B cell (primary cell): ENCODE measurements at regions not wholly inside any gene's neighbourhood (a gene's known extent, or its start where the extent isn't known, plus 50 kb on each side); places are given as distances from the start of the nearest gene placed in this dataset.

Source experiments
- ATAC-seq: fragments of 200-7000 bp; cut with Tn5 transposase; one replicate; pipeline ENCODE4 v1.10.0; 2021; ENCODE audit warnings: low read depth, mild to moderate bottlenecking, moderate number of reproducible peaks, moderate library complexity
- CTCF ChIA-PET: fragments of 350-600 bp; sonication (Branson Sonifier 250); formaldehyde crosslinking; loops from one replicate; lab custom pipeline; 2021; ENCODE audit warnings: antibody characterized with exemption, inconsistent platforms; lab: Charles Lee
- POLR2A ChIA-PET: fragments of 350-600 bp; sonication (Branson Sonifier 250); formaldehyde crosslinking; loops from one replicate; lab custom pipeline; 2021; ENCODE audit warnings: antibody characterized with exemption; lab: Charles Lee
- DNase-seq: peaks from one replicate; pipeline ENCODE4 v3.0.0; 2013
- H2AFZ ChIP-seq: 2 replicates; pipeline ENCODE4 v1.6.1; 2012; ENCODE audit warnings: mild to moderate bottlenecking, low read depth, low read length; ENCODE audit not compliant: insufficient read depth, poor library complexity, severe bottlenecking
- H3K27ac ChIP-seq, 2 donors: 1 replicate in 1 of 2; 2 replicates in 1 of 2; pipeline ENCODE4 v1.5.1; 2012 to 2013; ENCODE audit warnings: low read length in 2 of 2, mild to moderate bottlenecking in 2 of 2, moderate library complexity in 1 of 2
- H3K27me3 ChIP-seq, 4 experiments: fragments of 200-600 bp in 1 of 4; sonication (generic) in 1 of 4; replicated peaks in 1 of 4; 1 replicate in 2 of 4; 2 replicates in 2 of 4; pipeline versions ENCODE4 v1.6.1 to v1.7.0; 2013 to 2016; ENCODE audit warnings: low read length in 3 of 4, mild to moderate bottlenecking in 2 of 4, mixed read lengths in 1 of 4, moderate library complexity in 1 of 4; ENCODE audit not compliant: insufficient read depth in 4 of 4, control insufficient read depth in 3 of 4; ENCODE audit errors: control extremely low read depth in 1 of 4
- H3K36me3 ChIP-seq, 2 experiments: replicated peaks in 1 of 2; 1 replicate in 1 of 2; 2 replicates in 1 of 2; pipeline versions ENCODE4 v1.6.1 to v1.7.1; 2013; ENCODE audit warnings: low read length in 1 of 2; ENCODE audit not compliant: insufficient read depth in 2 of 2, control insufficient read depth in 1 of 2; ENCODE audit errors: control extremely low read depth in 1 of 2, extremely low read depth in 1 of 2
- H3K4me1 ChIP-seq, 2 donors: fragments of 200-600 bp in 1 of 2; sonication (generic) in 1 of 2; 1 replicate in 1 of 2; 2 replicates in 1 of 2; pipeline versions ENCODE4 v1.5.1 to v1.6.1; 2013 to 2017; ENCODE audit warnings: low read length in 2 of 2; ENCODE audit not compliant: control insufficient read depth in 2 of 2, insufficient read depth in 2 of 2
- H3K4me2 ChIP-seq: replicated peaks from 2 replicates; pipeline ENCODE3; 2012; ENCODE audit warnings: mild to moderate bottlenecking, low read depth, low read length; ENCODE audit not compliant: poor library complexity, severe bottlenecking
- H3K4me3 ChIP-seq, 5 experiments: fragments of 200-600 bp in 1 of 5; sonication (generic) in 1 of 5; 1 replicate in 3 of 5; 2 replicates in 2 of 5; pipeline versions ENCODE4 v1.5.1 to v1.7.0; 2011 to 2016; ENCODE audit warnings: low read length in 4 of 5, mild to moderate bottlenecking in 4 of 5, low read depth in 2 of 5, control low read depth in 1 of 5, moderate library complexity in 1 of 5; ENCODE audit not compliant: insufficient read depth in 1 of 5; ENCODE audit errors: control extremely low read depth in 1 of 5, extremely low read depth in 1 of 5
- H3K79me2 ChIP-seq: fragments of 200-600 bp; sonication (generic); one replicate; pipeline ENCODE4 v1.6.0; 2016; ENCODE audit warnings: low read length; ENCODE audit not compliant: control insufficient read depth, insufficient read depth
- H3K9ac ChIP-seq: fragments of 200-600 bp; sonication (generic); 2 replicates; pipeline ENCODE4 v1.6.1; 2017; ENCODE audit warnings: mild to moderate bottlenecking, low read length, moderate library complexity
- H3K9me3 ChIP-seq, 3 donors: one replicate each; pipeline versions ENCODE4 v1.6.1 to v1.7.1; 2013; ENCODE audit warnings: low read length in 2 of 3; ENCODE audit not compliant: control insufficient read depth in 2 of 3, insufficient read depth in 1 of 3; ENCODE audit errors: control extremely low read depth in 1 of 3
- H4K20me1 ChIP-seq: 2 replicates; pipeline ENCODE4 v1.6.0; 2012; ENCODE audit warnings: mild to moderate bottlenecking, low read length; ENCODE audit not compliant: insufficient read depth, control insufficient read depth, poor library complexity, severe bottlenecking
- H3K27ac Mint-ChIP-seq: one replicate; pipeline ENCODE4 v1.8.0; 2021; ENCODE audit warnings: mixed read lengths
- H3K27me3 Mint-ChIP-seq: one replicate; pipeline ENCODE4 v1.8.0; 2021; ENCODE audit warnings: mixed read lengths
- H3K4me1 Mint-ChIP-seq: one replicate; pipeline ENCODE4 v1.8.0; 2021; ENCODE audit warnings: mixed read lengths
- H3K4me3 Mint-ChIP-seq: one replicate; pipeline ENCODE4 v1.8.0; 2021; ENCODE audit warnings: mixed read lengths
- H3K9me3 Mint-ChIP-seq: one replicate; pipeline ENCODE4 v1.8.0; 2022; ENCODE audit warnings: mixed read lengths; ENCODE audit not compliant: insufficient read depth
- CTCF ChIP-seq: fragments of 200-600 bp; IDR thresholded peaks from one replicate; pipeline ENCODE4 v1.8.0; 2022; ENCODE audit warnings: antibody characterized with exemption, mild to moderate bottlenecking
- EZH2 ChIP-seq: IDR thresholded peaks from 2 replicates; pipeline ENCODE4 v1.6.1; 2012; ENCODE audit warnings: borderline replicate concordance, low read depth, mild to moderate bottlenecking, moderate library complexity, low read length; ENCODE audit not compliant: insufficient read depth, poor library complexity, severe bottlenecking
- WGBS: methylation state at CpG from one replicate; pipeline ENCODE4 v1.1.5; 2013; ENCODE audit warnings: missing lambda C conversion rate; ENCODE audit not compliant: insufficient coverage; 5-methylcytosine and 5-hydroxymethylcytosine counted together
- intact Hi-C: fragments of 100-400 bp; cut with micrococcal nuclease; formaldehyde crosslinking; loops from one replicate; pipeline ENCODE4 v1.10.0; 2022

- no peak overlapping the region for H3K4me3 ChIP-seq
- H3K4me1 ChIP-seq = no peaks in the 10 kb centered on the region
- no peaks in the 10 kb centered on the region for H3K79me2 ChIP-seq
- no peak overlapping the region for H3K4me2 ChIP-seq
- ChIA-PET POLR2A (no interaction called here), CTCF (no interaction called here)
- H3K27me3 Mint-ChIP-seq = no peaks in the 10 kb centered on the region
- TF ChIP-seq CTCF = no peak
- TF ChIP-seq EZH2 = no peak
- H3K9me3 Mint-ChIP-seq = peaks cover 3% of the 10 kb centered on the region
- no peaks in the 10 kb centered on the region for H3K36me3 ChIP-seq
- H3K27me3 ChIP-seq = no peaks in the 10 kb centered on the region
- H3K4me3 Mint-ChIP-seq = no peak overlapping the region
- intact Hi-C loops = no loop called here
- no peak overlapping the region for H3K27ac Mint-ChIP-seq
- H3K9me3 ChIP-seq = peaks cover 0 to 24% (median 0%) of the 10 kb centered on the region in 3 donors
- no peak for DNase-seq
- no peak for ATAC-seq
- 29% methylated on average over 5 of the region's 5 CpGs for WGBS
- no peak overlapping the region for H3K9ac ChIP-seq
- no peaks in the 10 kb centered on the region for H4K20me1 ChIP-seq
- no peaks in the 10 kb centered on the region for H3K4me1 Mint-ChIP-seq
- no peak overlapping the region for H2AFZ ChIP-seq
- no peak overlapping the region for H3K27ac ChIP-seq
Measured at GRCh38 chr14:98803196-98803595, 468.8 kb downstream of the BCL11B start.

- H3K4me1 Mint-ChIP-seq = no peaks in the 10 kb centered on the region
- no peak for DNase-seq
- no peak overlapping the region for H3K27ac Mint-ChIP-seq
- intact Hi-C loops = no loop called here
- 86% methylated on average over 8 of the region's 12 CpGs for WGBS
- Histone ChIP-seq H3K4me3 (no peak overlapping the region), H3K9me3 (peaks cover 0 to 16% (median 0%) of the 10 kb centered on the region in 3 donors), H3K27ac (no peak overlapping the region), H3K4me1 (no peaks in the 10 kb centered on the region), H3K36me3 (no peaks in the 10 kb centered on the region), H3K4me2 (no peak overlapping the region), H4K20me1 (no peaks in the 10 kb centered on the region), H3K9ac (no peak overlapping the region), H3K79me2 (no peaks in the 10 kb centered on the region), H2AFZ (no peak overlapping the region), H3K27me3 (no peaks in the 10 kb centered on the region)
- peaks cover 4% of the 10 kb centered on the region for H3K9me3 Mint-ChIP-seq
- ATAC-seq = no peak
- ChIA-PET POLR2A (no interaction called here), CTCF (no interaction called here)
- TF ChIP-seq EZH2 = no peak
- TF ChIP-seq CTCF = no peak
- no peak overlapping the region for H3K4me3 Mint-ChIP-seq
- no peaks in the 10 kb centered on the region for H3K27me3 Mint-ChIP-seq
Measured at GRCh38 chr14:98808494-98809407, 463.2 kb downstream of the BCL11B start.
